ENCODE measurements at regions not wholly inside any gene's neighbourhood (a gene's known extent, or its start where the extent isn't known, plus 50 kb on each side); places are given as distances from the start of the nearest gene placed in this dataset.
"Not testable (repeated sequence)": the region's sequence is repeated elsewhere in the genome, so short reads cannot be mapped to it uniquely, and the experiment has no call there.

GRCh38 chr21:28682884-28683283, 309.8 kb downstream of the LTN1 start:
- TF ChIP-seq, protein P1, sequence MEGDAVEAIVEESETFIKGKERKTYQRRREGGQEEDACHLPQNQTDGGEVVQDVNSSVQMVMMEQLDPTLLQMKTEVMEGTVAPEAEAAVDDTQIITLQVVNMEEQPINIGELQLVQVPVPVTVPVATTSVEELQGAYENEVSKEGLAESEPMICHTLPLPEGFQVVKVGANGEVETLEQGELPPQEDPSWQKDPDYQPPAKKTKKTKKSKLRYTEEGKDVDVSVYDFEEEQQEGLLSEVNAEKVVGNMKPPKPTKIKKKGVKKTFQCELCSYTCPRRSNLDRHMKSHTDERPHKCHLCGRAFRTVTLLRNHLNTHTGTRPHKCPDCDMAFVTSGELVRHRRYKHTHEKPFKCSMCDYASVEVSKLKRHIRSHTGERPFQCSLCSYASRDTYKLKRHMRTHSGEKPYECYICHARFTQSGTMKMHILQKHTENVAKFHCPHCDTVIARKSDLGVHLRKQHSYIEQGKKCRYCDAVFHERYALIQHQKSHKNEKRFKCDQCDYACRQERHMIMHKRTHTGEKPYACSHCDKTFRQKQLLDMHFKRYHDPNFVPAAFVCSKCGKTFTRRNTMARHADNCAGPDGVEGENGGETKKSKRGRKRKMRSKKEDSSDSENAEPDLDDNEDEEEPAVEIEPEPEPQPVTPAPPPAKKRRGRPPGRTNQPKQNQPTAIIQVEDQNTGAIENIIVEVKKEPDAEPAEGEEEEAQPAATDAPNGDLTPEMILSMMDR (IDR thresholded peaks at IDR 0.05; ENCODE audit: extremely low read depth in 1 of 2, insufficient read depth in 1 of 2, low read depth in 1 of 2, low read length in 2 of 2) = not testable (repeated sequence)
- TF ChIP-seq, protein P2, sequence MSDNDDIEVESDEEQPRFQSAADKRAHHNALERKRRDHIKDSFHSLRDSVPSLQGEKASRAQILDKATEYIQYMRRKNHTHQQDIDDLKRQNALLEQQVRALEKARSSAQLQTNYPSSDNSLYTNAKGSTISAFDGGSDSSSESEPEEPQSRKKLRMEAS (IDR thresholded peaks at IDR 0.05; ENCODE audit: insufficient read depth, insufficient read length) = not testable (repeated sequence)
- not testable (repeated sequence) for TF ChIP-seq EZH2 (IDR thresholded peaks at IDR 0.05; ENCODE audit: borderline replicate concordance, low read depth, low read length, severe bottlenecking); POLR2AphosphoS5 (IDR thresholded peaks at IDR 0.05; ENCODE audit: insufficient read depth, low read depth, low read length); JUN (IDR thresholded peaks at IDR 0.05; ENCODE audit: borderline replicate concordance, insufficient read depth, insufficient read length, low read depth); MYC (IDR thresholded peaks at IDR 0.05; ENCODE audit: low read depth, low read length)
